ENCODE measurements at regions not wholly inside any gene's neighbourhood (a gene's known extent, or its start where the extent isn't known, plus 50 kb on each side); places are given as distances from the start of the nearest gene placed in this dataset.
"Not testable (repeated sequence)": the region's sequence is repeated elsewhere in the genome, so short reads cannot be mapped to it uniquely, and the experiment has no call there.

DNA sequence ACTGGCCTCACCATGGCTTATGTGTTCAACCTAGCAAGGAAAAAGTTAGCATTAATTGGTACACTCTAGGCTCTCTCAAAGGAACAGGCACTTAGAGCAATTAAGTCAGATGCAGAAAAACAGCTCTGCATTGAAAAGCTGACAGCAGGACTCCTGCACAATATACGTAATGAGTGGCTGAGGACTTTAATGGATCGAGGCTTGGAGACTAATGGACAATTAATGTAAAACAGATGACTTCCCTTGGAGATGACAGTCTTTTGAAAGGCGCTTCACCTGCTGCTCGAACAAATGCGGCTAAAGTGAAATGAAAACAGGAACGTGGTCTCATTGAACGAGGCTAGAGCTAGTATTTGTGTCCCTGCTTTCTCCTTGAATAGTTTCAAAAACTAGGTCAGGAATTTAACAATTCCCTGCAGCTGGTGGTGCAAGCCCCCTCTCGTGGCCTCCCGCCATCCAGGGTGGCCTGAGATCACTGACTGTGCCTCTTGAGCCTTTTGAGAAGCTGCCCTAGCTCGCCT lies 137.1 kb downstream of the ELOVL4 start:
- no peak overlapping the region for H3K27ac ChIP-seq
- H3K4me1 ChIP-seq, result no peaks in the 10 kb centered on the region
- no peaks in the 10 kb centered on the region for H3K27me3 ChIP-seq
- DNase-seq (no peak), ATAC-seq (no peak)
- no peak overlapping the region for H3K4me3 ChIP-seq
- TF ChIP-seq, protein P1, sequence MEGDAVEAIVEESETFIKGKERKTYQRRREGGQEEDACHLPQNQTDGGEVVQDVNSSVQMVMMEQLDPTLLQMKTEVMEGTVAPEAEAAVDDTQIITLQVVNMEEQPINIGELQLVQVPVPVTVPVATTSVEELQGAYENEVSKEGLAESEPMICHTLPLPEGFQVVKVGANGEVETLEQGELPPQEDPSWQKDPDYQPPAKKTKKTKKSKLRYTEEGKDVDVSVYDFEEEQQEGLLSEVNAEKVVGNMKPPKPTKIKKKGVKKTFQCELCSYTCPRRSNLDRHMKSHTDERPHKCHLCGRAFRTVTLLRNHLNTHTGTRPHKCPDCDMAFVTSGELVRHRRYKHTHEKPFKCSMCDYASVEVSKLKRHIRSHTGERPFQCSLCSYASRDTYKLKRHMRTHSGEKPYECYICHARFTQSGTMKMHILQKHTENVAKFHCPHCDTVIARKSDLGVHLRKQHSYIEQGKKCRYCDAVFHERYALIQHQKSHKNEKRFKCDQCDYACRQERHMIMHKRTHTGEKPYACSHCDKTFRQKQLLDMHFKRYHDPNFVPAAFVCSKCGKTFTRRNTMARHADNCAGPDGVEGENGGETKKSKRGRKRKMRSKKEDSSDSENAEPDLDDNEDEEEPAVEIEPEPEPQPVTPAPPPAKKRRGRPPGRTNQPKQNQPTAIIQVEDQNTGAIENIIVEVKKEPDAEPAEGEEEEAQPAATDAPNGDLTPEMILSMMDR (IDR thresholded peaks at IDR 0.05 in 4 of 5, conservative IDR thresholded peaks at IDR 0.05 in 1 of 5), result no peak
- no peak for TF ChIP-seq POLR2A (IDR thresholded peaks at IDR 0.05)
- intact Hi-C loops (cut with DNase I; ENCODE audit: low total_unique reads) (no loop called here), in situ Hi-C loops (cut with MboI; ENCODE audit: low sequenced_read_pairs in 4 of 4) (no loop called here)
- H3K9me3 ChIP-seq, result no peaks in the 10 kb centered on the region
- H3K36me3 ChIP-seq, result no peaks in the 10 kb centered on the region

DNA sequence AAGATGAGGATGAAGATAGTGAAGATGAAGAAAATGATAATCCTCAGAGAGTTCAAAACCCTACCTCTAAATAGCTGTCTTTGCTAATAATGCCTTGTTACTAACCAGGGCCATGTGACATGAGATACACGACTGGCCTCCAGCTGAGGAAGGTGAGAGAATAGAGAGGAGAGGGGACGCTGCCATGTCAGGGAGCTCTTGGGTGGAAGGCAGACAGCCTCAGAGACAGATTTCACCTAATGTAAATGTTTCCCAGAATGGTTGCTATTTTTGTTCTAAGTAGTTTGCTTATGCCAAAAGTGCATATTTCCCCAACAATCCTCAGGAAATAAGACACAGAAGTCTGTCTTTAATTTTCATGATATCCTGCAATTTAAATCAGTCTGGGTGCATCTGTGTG lies 138.4 kb downstream of the ELOVL4 start:
- Histone ChIP-seq H3K9me3 (no peaks in the 10 kb centered on the region), H3K36me3 (no peaks in the 10 kb centered on the region), H3K4me3 (no peak overlapping the region), H3K4me1 (no peaks in the 10 kb centered on the region), H3K27ac (no peak overlapping the region), H3K27me3 (no peaks in the 10 kb centered on the region)
- DNase-seq (no peak), ATAC-seq (no peak)
- TF ChIP-seq, protein P1 (IDR thresholded peaks at IDR 0.05 in 4 of 5, conservative IDR thresholded peaks at IDR 0.05 in 1 of 5), result no peak
- TF ChIP-seq POLR2A (IDR thresholded peaks at IDR 0.05), result no peak
- intact Hi-C loops (cut with DNase I; ENCODE audit: low total_unique reads) (no loop called here), in situ Hi-C loops (cut with MboI; ENCODE audit: low sequenced_read_pairs in 4 of 4) (no loop called here)

DNA sequence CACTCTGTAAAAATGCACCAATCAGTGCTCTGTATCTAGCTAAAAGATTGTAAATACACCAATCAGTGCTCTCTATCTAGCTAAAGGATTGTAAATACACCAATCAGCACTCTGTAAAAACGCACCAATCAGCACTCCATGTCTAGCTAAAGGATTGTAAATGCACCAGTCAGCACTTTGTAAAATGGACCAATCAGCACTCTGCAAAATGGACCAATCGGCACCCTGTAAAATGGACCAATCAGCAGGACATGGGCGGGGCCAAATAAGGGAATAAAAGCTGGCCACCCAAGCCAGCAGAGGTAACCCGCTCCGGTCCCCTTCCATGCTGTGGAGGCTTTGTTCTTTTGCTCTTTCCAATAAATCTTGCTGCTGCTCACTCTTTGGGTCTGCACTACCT lies 140.7 kb downstream of the ELOVL4 start:
- H3K4me3 ChIP-seq; ATAC-seq; DNase-seq; H3K9me3 ChIP-seq; intact Hi-C loops (cut with DNase I; ENCODE audit: low total_unique reads); H3K36me3 ChIP-seq; H3K4me1 ChIP-seq; H3K27me3 ChIP-seq; H3K27ac ChIP-seq; in situ Hi-C loops (cut with MboI; ENCODE audit: low sequenced_read_pairs in 4 of 4): not testable (repeated sequence)

DNA sequence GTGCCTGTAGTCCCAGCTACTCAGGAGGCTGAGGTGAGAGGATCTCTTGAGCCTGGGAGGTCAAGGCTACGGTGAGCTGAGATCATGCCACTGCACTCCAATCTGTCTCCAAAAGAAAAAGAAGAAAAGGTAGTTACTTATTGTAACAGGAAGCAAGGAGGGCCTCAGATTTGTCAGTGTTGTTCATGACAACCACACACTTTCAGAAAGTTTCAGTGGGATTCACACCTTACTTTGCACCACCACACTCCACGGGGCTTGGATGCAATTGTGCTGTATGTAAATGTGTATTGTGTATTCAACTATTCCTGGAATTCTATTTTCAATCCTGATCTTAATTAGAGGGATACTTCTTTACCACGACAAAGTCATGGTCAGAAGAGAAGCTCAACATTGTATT lies 142.6 kb downstream of the ELOVL4 start:
- DNase-seq (no peak), ATAC-seq (no peak)
- no peak overlapping the region for H3K4me3 ChIP-seq
- H3K4me1 ChIP-seq, result no peaks in the 10 kb centered on the region
- no peak overlapping the region for H3K27ac ChIP-seq
- no peak for TF ChIP-seq POLR2A (IDR thresholded peaks at IDR 0.05)
- TF ChIP-seq, protein P1 (IDR thresholded peaks at IDR 0.05 in 4 of 5, conservative IDR thresholded peaks at IDR 0.05 in 1 of 5), result no peak
- intact Hi-C loops (cut with DNase I; ENCODE audit: low total_unique reads), result no loop called here
- in situ Hi-C loops (cut with MboI; ENCODE audit: low sequenced_read_pairs in 4 of 4), result no loop called here
- H3K36me3 ChIP-seq, result no peaks in the 10 kb centered on the region
- H3K9me3 ChIP-seq, result no peaks in the 10 kb centered on the region
- no peaks in the 10 kb centered on the region for H3K27me3 ChIP-seq

DNA sequence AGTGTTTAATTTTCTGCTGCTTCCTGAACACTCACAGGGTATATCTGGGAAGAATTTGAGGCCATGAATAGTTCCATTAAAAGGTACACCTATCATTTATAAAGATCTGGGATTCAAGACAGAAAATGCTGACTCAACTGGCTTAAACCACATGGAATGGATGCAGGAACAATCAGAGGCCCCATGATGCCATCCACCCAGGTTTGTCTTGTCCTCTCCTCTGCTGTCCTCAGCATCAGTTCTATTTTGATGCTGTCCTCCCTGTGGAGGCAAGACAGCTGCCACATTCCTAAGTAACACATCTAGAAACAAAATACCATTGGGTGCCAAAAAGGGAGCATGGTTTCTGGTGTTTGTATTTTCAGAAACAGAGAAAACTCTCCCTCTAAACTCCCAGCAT lies 143.4 kb downstream of the ELOVL4 start:
- TF ChIP-seq POLR2A (IDR thresholded peaks at IDR 0.05), result no peak
- TF ChIP-seq, protein P1 (IDR thresholded peaks at IDR 0.05 in 4 of 5, conservative IDR thresholded peaks at IDR 0.05 in 1 of 5), result no peak
- intact Hi-C loops (cut with DNase I; ENCODE audit: low total_unique reads) (no loop called here), in situ Hi-C loops (cut with MboI; ENCODE audit: low sequenced_read_pairs in 4 of 4) (no loop called here)
- Histone ChIP-seq H3K4me1 (no peaks in the 10 kb centered on the region), H3K4me3 (no peak overlapping the region), H3K36me3 (no peaks in the 10 kb centered on the region), H3K9me3 (no peaks in the 10 kb centered on the region), H3K27ac (no peak overlapping the region), H3K27me3 (no peaks in the 10 kb centered on the region)
- DNase-seq (no peak), ATAC-seq (no peak)

Measured in gastrocnemius medialis (tissue), 4 donors.